Neural crest cell (in vitro differentiated cells): ENCODE measurements at regions not wholly inside any gene's neighbourhood (a gene's known extent, or its start where the extent isn't known, plus 50 kb on each side); places are given as distances from the start of the nearest gene placed in this dataset.

Experiments
- DNase-seq: peaks from one replicate; pipeline ENCODE4 v3.0.0; 2021; ENCODE audit warnings: low read depth, mixed read lengths, low spot score
- H3K27ac Mint-ChIP-seq: one replicate; pipeline ENCODE4 v1.8.0; 2021; ENCODE audit warnings: mild to moderate bottlenecking, mixed read lengths; ENCODE audit not compliant: unreplicated experiment
- H3K27me3 Mint-ChIP-seq: 2 replicates; pipeline ENCODE4 v1.8.0; 2021; ENCODE audit warnings: low read depth, mild to moderate bottlenecking, mixed read lengths
- H3K36me3 Mint-ChIP-seq: 2 replicates; pipeline ENCODE4 v1.8.0; 2021; ENCODE audit warnings: low read depth, mild to moderate bottlenecking, mixed read lengths
- H3K4me1 Mint-ChIP-seq: 2 replicates; pipeline ENCODE4 v1.8.0; 2021; ENCODE audit warnings: mixed read lengths
- H3K4me3 Mint-ChIP-seq: one replicate; pipeline ENCODE4 v1.8.0; 2021; ENCODE audit warnings: mild to moderate bottlenecking, mixed read lengths
- H3K9me3 Mint-ChIP-seq: 2 replicates; pipeline ENCODE4 v1.8.0; 2021; ENCODE audit warnings: mixed read lengths
- CTCF ChIP-seq: fragments of 200-600 bp; sonication (generic); conservative IDR thresholded peaks from 2 replicates; pipeline ENCODE4 v1.5.0; 2021; ENCODE audit warnings: antibody characterized with exemption, mild to moderate bottlenecking

GRCh38 chr18:41524674-41525470 lies 430.2 kb upstream of the PIK3C3 start:
- DNase-seq, result no peak
- no peaks in the 10 kb centered on the region for H3K27me3 Mint-ChIP-seq
- H3K36me3 Mint-ChIP-seq, result peaks cover 10% of the 10 kb centered on the region
- no peak overlapping the region for H3K4me3 Mint-ChIP-seq
- H3K9me3 Mint-ChIP-seq, result peaks cover 3% of the 10 kb centered on the region
- H3K27ac Mint-ChIP-seq, result no peak overlapping the region
- no peaks in the 10 kb centered on the region for H3K4me1 Mint-ChIP-seq
- no peak for TF ChIP-seq CTCF

GRCh38 chr18:41517142-41517541 lies 437.9 kb upstream of the PIK3C3 start:
- H3K27ac Mint-ChIP-seq, result no peak overlapping the region
- no peak for DNase-seq
- H3K36me3 Mint-ChIP-seq, result peaks cover 15% of the 10 kb centered on the region
- H3K4me3 Mint-ChIP-seq, result no peak overlapping the region
- H3K27me3 Mint-ChIP-seq, result no peaks in the 10 kb centered on the region
- no peak for TF ChIP-seq CTCF
- H3K9me3 Mint-ChIP-seq, result no peaks in the 10 kb centered on the region
- H3K4me1 Mint-ChIP-seq, result no peaks in the 10 kb centered on the region

- Mint-ChIP-seq H3K4me3 (no peak overlapping the region), H3K27ac (no peak overlapping the region), H3K4me1 (no peaks in the 10 kb centered on the region), H3K27me3 (no peaks in the 10 kb centered on the region), H3K9me3 (no peaks in the 10 kb centered on the region), H3K36me3 (peaks cover 13% of the 10 kb centered on the region)
- no peak for TF ChIP-seq CTCF
- no peak for DNase-seq
Observed at GRCh38 chr18:41513438-41513837, 441.6 kb upstream of the PIK3C3 start.

- no peak for DNase-seq
- H3K27ac Mint-ChIP-seq, result peak overlapping the region; percentile 65
- no peaks in the 10 kb centered on the region for H3K36me3 Mint-ChIP-seq
- H3K4me3 Mint-ChIP-seq, result no peak overlapping the region
- H3K4me1 Mint-ChIP-seq, result peaks cover 4% of the 10 kb centered on the region
- no peaks in the 10 kb centered on the region for H3K9me3 Mint-ChIP-seq
- H3K27me3 Mint-ChIP-seq, result no peaks in the 10 kb centered on the region
- TF ChIP-seq CTCF, result no peak
Observed at GRCh38 chr18:41504316-41504715, 450.7 kb upstream of the PIK3C3 start.

GRCh38 chr18:41501848-41502247 lies 453.2 kb upstream of the PIK3C3 start:
- Mint-ChIP-seq H3K4me1 (peaks cover 4% of the 10 kb centered on the region), H3K27me3 (no peaks in the 10 kb centered on the region), H3K4me3 (no peak overlapping the region), H3K9me3 (no peaks in the 10 kb centered on the region), H3K36me3 (no peaks in the 10 kb centered on the region), H3K27ac (no peak overlapping the region)
- TF ChIP-seq CTCF, result no peak
- DNase-seq, result no peak
